HepG2 (cell line): ENCODE measurements at regions not wholly inside any gene's neighbourhood (a gene's known extent, or its start where the extent isn't known, plus 50 kb on each side); places are given as distances from the start of the nearest gene placed in this dataset.
A peak's percentile ranks its signal among the peaks of the same experiment; 100 is the strongest.

Experiments
- ATF4 ChIP-seq, 2 experiments: fragments of 450-650 bp in 1 of 2; sonication (generic) in 1 of 2; formaldehyde crosslinking; IDR thresholded peaks; 2 replicates each; pipeline versions ENCODE4 v1.5.0 to v1.8.0; 2020 to 2022; ENCODE audit warnings: mild to moderate bottlenecking in 1 of 2, missing genetic modification reagents in 1 of 2
- FOXA1 ChIP-seq, 2 experiments: fragments of 450-650 bp in 1 of 2; sonication (generic) in 1 of 2; formaldehyde crosslinking in 1 of 2; IDR thresholded peaks; 2 replicates each; pipeline versions ENCODE4 v1.4.0 to v1.6.1; 2016 to 2020; ENCODE audit warnings: missing genetic modification reagents in 1 of 2
- FOXJ3 ChIP-seq: sonication (generic); formaldehyde crosslinking; IDR thresholded peaks from 2 replicates; pipeline ENCODE4 v1.4.0; 2020; ENCODE audit warnings: missing genetic modification reagents, mild to moderate bottlenecking, borderline replicate concordance
- HNRNPH1 ChIP-seq: fragments of 200-400 bp; formaldehyde crosslinking; optimal IDR thresholded peaks from 2 replicates; pipeline ENCODE3; 2017; ENCODE audit warnings: mild to moderate bottlenecking, low read depth, low read length
- KAT7 ChIP-seq: IDR thresholded peaks from 2 replicates; pipeline ENCODE4 v1.6.1; 2018; ENCODE audit warnings: borderline replicate concordance, missing compliant biosample characterization
- PITX1 ChIP-seq: sonication (generic); formaldehyde crosslinking; IDR thresholded peaks from 2 replicates; pipeline ENCODE4 v1.5.1; 2020; ENCODE audit warnings: mild to moderate bottlenecking, missing genetic modification reagents
- PLRG1 ChIP-seq: fragments of 450-650 bp; conservative IDR thresholded peaks from 2 replicates; pipeline ENCODE4 v1.6.1; 2016
- POGZ ChIP-seq: sonication (generic); formaldehyde crosslinking; IDR thresholded peaks from 2 replicates; pipeline ENCODE4 v1.4.0; 2020; ENCODE audit warnings: mild to moderate bottlenecking, missing genetic modification reagents
- TAF15 ChIP-seq: fragments of 200-400 bp; formaldehyde crosslinking; IDR thresholded peaks from one replicate; pipeline ENCODE4 v1.6.1; 2018; ENCODE audit warnings: mild to moderate bottlenecking, low read depth, low read length; ENCODE audit not compliant: poor library complexity, severe bottlenecking
- THAP11 ChIP-seq: IDR thresholded peaks from 2 replicates; pipeline ENCODE4 v1.6.1; 2016; ENCODE audit warnings: missing biosample characterization, missing genetic modification reagents
- ZNF232 ChIP-seq: sonication (generic); formaldehyde crosslinking; IDR thresholded peaks from 2 replicates; pipeline ENCODE4 v1.4.0; 2020; ENCODE audit warnings: missing genetic modification reagents, borderline replicate concordance
- ZNF598 ChIP-seq: sonication (generic); formaldehyde crosslinking; IDR thresholded peaks from 2 replicates; pipeline ENCODE4 v1.5.1; 2020; ENCODE audit warnings: mild to moderate bottlenecking, missing genetic modification reagents, borderline replicate concordance
- ZNF605 ChIP-seq: sonication (generic); formaldehyde crosslinking; IDR thresholded peaks from 2 replicates; pipeline ENCODE4 v1.8.0; 2022; ENCODE audit warnings: mild to moderate bottlenecking, missing genetic modification reagents
- ZNF737 ChIP-seq: sonication (generic); formaldehyde crosslinking; IDR thresholded peaks from 2 replicates; pipeline ENCODE4 v1.5.0; 2020; ENCODE audit warnings: missing genetic modification reagents, mild to moderate bottlenecking, borderline replicate concordance
- TF ChIP-seq, protein P1 (sequence below): sonication (generic); formaldehyde crosslinking; IDR thresholded peaks from 2 replicates; pipeline ENCODE4 v1.5.1; 2020; ENCODE audit warnings: mild to moderate bottlenecking, missing genetic modification reagents, borderline replicate concordance

DNA sequence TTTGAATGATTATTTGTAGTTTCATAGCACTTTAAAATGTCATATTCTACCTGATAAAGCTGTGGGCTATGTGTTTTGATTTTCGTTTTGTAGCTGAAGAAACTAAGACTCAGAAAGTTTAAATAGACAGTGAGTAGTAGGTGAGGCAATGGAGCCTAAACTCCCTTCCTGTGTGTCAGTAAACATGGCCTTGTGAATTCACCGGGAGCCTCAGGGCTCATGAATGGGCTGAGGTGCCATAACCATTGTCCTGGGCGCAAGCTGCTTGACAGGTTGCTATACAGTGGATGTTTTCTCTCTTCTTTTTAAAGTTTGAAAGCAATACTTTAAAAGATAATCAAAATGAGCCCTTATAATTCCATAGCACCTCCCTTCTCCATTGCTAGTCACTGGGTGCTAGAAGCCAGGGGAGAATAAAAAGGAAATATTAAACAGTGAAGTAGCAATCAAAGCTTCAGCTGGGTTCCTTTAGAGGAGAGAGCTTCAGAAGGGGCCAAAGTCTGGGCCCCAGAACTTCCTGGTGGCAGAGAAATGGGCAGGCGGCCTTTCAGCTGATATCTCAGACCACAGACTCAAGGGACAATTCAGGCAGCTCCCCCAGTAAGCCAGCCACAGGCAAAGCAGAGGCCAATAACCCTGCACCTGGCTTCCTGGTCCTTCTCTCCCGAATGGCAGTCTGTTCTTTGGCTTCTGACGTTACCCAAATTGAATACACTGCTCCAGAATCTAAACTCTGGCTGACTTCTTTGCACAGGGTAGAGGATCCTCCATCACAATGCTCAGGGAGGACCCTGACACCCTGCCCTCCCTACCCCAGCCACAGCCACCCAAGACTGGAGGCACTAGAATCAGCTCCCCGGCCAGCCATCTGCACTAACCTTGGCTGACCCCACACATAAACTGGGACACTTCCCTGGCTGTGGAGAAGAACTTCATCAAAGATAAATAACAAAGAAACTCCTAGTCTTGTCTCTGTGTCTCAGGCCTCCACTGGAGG lies 51.8 kb upstream of the NPAS2 start (continued):
- TF ChIP-seq ZNF737 (no peak), FOXJ3 (CRISPR knock-in tag) (0 out of 2 replicates have a peak, but pooled peaks have one; percentile 65), KAT7 (CRISPR knock-in tag) (0 out of 2 replicates have a peak, but pooled peaks have one; percentile 54), FOXA1 (IDR thresholded peaks at IDR 0.05) (no peak), FOXA1 (CRISPR knock-in tag; IDR thresholded peaks at IDR 0.05) (peak; percentile 94), THAP11 (0 out of 2 replicates have a peak, but pooled peaks have one; percentile 26), ZNF598 (CRISPR knock-in tag) (no peak), ZNF232 (CRISPR knock-in tag) (no peak), POGZ (0 out of 2 replicates have a peak, but pooled peaks have one; percentile 19), HNRNPH1 (no peak), PLRG1 (no peak), ZNF605 (peak; percentile 70), TAF15 (no peak), ATF4 (CRISPR knock-in tag; IDR thresholded peaks at IDR 0.05) (no peak), PITX1 (CRISPR knock-in tag) (no peak)
- TF ChIP-seq, protein P1, sequence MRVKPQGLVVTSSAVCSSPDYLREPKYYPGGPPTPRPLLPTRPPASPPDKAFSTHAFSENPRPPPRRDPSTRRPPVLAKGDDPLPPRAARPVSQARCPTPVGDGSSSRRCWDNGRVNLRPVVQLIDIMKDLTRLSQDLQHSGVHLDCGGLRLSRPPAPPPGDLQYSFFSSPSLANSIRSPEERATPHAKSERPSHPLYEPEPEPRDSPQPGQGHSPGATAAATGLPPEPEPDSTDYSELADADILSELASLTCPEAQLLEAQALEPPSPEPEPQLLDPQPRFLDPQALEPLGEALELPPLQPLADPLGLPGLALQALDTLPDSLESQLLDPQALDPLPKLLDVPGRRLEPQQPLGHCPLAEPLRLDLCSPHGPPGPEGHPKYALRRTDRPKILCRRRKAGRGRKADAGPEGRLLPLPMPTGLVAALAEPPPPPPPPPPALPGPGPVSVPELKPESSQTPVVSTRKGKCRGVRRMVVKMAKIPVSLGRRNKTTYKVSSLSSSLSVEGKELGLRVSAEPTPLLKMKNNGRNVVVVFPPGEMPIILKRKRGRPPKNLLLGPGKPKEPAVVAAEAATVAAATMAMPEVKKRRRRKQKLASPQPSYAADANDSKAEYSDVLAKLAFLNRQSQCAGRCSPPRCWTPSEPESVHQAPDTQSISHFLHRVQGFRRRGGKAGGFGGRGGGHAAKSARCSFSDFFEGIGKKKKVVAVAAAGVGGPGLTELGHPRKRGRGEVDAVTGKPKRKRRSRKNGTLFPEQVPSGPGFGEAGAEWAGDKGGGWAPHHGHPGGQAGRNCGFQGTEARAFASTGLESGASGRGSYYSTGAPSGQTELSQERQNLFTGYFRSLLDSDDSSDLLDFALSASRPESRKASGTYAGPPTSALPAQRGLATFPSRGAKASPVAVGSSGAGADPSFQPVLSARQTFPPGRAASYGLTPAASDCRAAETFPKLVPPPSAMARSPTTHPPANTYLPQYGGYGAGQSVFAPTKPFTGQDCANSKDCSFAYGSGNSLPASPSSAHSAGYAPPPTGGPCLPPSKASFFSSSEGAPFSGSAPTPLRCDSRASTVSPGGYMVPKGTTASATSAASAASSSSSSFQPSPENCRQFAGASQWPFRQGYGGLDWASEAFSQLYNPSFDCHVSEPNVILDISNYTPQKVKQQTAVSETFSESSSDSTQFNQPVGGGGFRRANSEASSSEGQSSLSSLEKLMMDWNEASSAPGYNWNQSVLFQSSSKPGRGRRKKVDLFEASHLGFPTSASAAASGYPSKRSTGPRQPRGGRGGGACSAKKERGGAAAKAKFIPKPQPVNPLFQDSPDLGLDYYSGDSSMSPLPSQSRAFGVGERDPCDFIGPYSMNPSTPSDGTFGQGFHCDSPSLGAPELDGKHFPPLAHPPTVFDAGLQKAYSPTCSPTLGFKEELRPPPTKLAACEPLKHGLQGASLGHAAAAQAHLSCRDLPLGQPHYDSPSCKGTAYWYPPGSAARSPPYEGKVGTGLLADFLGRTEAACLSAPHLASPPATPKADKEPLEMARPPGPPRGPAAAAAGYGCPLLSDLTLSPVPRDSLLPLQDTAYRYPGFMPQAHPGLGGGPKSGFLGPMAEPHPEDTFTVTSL (CRISPR knock-in tag), result peak; percentile 32; the same call in 1 of the 2 replicates
